GM18520 (cell line): ENCODE measurements at regions not wholly inside any gene's neighbourhood (a gene's known extent, or its start where the extent isn't known, plus 50 kb on each side); places are given as distances from the start of the nearest gene placed in this dataset.

Experiments used
- ATAC-seq: cut with Tn5 transposase; IDR thresholded peaks from one replicate; pipeline ENCODE4 v1.9.1; 2021; ENCODE audit not compliant: unreplicated experiment

DNA sequence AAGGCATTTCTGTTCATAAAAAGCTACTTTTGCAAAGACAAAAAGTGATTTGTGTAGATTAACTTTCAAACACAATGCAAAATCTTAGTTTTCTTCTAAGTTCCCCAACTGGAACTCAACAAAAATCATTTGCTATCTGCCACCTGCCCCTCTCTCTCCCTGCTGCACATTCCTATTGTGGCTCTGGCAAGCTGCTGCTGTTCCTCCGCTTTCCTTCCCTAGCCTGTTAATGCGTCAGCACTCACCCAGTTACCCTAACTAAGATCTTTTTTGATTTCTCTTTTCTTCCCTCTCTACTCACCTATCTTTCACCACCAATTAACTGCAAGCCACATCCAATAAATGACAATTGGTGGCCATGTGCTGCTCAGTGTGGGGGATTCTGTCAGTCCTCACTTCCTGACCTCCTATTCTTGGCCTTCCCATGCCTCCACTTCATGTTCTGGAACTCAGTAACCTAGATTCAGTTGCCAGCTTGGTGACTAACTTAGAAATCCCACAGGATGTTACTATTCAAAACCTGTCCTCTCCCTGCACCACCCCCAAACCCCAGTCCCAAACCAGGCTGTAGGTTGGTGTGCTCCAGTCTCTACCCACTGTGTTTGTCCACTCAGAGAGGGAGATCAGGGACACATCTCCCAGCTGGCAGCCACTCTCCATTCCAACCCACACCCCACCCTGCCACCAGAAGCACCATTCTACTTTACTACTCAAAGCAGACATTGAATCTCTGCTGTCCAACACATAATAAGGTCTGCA lies 140.2 kb upstream of the CTTNBP2 start:
- ATAC-seq, result no peak

DNA sequence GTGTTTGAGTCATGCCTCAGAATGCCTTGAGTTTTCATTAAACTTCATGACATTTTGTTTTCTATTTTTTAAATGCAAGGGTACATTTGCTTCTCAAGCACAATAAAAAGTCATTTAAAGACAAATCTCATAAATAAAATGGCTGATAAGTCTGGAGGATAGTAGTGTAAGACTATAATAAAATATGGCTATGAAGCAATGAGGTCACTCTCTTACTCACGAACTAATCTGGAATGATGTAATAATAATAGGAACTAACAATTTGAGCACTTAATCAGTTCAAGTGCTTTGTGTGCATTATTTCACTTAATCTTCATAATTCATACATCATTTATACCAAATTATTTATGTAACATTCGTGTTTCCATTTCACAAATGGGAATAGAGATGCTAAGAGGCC lies 149.3 kb upstream of the CTTNBP2 start:
- no peak for ATAC-seq

- no peak for ATAC-seq
Observed at GRCh38 chr7:118026791-118027190, 153.6 kb upstream of the CTTNBP2 start.

DNA sequence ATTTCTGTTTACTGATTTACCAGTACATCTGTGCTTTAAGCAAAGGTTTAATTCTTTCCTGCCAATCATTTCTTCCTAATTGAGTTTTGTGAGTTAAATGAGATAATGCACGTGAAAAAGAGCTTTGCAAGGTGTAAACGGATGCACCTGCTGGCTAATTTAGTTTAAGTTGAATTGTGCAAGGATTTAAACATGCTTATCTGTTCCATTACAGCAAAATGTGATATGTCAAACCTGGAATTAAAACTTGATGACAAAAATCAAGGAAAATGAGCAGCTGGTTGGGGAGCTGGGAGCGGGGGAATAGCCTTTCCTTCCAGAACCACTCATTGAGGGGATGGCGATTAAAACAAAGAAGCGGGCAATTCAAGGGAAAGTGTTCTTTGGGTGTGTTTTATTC lies 155.0 kb upstream of the CTTNBP2 start:
- no peak for ATAC-seq

DNA sequence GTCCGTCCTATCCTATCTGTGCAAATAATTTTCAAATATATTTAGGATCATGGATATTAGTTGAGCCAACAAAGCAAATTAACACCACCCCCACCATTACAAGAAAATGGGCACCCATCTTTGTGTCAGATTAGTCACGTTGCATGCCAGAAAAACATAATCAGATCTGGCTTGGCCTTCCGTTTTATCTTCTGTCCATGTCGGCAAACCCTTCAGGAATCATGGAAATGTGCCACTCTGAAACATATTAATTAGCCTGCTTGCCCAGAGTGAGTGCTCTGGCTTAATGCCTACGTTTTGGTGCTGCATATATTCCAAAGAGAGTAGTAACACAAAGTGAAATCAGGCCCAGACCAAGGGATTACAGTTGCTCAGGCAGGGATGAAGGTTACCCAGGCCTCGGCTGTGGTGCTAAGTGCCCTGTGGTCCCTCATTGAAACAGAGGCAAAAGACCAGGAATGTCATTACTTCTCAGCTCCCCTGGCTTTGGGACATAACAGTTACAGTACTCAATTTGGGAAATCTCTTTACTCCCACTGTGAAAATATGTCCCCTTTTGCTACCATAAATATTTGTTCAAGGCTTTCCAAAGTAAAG lies 154.0 kb upstream of the LSM8 start:
- ATAC-seq, result no peak

- ATAC-seq, result no peak
Observed at GRCh38 chr7:118033273-118033672, 150.7 kb upstream of the LSM8 start.

DNA sequence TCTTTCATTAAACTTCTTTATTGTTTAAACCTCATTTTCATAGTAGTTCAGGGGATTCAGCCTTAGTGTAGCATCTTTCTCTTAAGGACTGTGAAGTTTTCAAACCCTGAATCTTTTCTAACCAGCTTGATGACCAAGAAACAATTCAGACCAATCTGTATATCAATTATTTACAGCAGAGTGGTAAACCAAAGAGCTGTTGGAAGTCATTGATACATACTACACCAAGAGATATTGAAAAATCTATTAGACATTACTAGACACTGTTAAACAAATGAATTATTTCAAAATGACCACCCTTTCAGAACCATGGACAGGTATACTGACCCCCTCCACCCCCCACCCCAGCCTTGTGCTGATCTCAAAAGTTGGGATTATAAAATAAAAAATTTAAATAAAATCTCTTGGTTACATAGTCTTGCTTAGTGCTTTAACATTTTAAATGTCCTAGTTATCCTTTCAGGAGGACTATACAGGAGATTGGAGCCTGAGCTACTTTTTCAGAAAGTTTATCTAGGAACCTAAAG lies 143.9 kb upstream of the LSM8 start:
- ATAC-seq, result no peak

GRCh38 chr7:118040562-118040961 lies 143.4 kb upstream of the LSM8 start:
- ATAC-seq, result peak; percentile 46

- no peak for ATAC-seq
Observed at GRCh38 chr7:118041251-118041878, 142.6 kb upstream of the LSM8 start.

DNA sequence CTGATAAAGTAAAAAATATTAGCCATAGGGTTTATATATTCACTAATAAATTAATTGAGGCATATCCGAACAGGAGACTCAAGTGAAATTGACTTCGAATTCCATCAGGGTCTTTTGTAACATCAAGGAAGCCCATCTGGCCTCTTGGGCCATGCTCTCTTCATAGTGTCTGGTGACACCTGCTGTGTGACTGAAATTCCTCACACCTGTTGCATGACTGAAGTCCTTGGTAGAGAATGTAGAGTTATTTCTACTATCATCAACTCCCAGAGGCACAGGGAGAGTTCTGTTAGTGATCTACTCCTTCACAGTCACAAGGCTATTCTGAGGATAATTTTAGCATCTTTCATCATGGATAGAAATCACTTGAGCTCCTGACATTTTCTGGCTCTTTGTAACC lies 138.3 kb upstream of the LSM8 start:
- ATAC-seq, result no peak

DNA sequence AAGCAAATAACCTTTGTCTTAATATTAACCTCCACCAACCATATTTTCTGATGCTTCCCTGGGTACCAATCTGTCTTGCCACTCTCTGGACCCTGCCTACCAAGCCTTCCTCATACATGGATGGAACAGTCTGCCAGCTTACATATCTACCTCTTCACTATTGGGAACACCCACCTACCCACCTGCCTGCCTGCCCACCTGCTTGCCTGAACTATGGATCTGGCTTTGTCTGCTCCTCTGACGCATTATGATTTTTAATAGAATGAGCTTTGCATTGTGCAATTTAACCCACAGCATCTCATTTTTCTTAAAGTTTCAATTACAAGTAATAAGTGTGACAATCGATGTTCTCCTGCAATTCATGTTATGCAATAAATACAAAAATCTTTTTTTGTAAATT lies 137.9 kb upstream of the LSM8 start:
- no peak for ATAC-seq

DNA sequence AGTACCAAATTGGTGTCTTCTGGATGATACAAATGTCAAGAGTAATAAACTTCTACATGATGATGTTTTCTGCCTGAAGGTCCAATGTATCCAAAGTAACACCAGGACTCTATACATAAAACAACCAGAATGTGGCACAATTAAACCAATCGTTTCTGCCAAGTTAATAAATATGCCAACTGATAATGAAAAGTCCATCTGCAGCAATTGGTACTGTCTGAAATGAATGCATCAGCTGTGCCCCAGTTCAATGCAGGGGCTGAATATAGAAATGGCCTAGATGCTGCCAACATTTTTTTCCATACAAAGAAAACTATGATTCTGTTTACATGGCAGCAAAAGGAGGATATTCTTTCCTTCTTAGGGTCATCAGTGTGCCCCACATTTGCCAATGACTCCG lies 137.2 kb upstream of the LSM8 start:
- no peak for ATAC-seq

GRCh38 chr7:118052336-118052735 lies 131.6 kb upstream of the LSM8 start:
- ATAC-seq, result no peak

DNA sequence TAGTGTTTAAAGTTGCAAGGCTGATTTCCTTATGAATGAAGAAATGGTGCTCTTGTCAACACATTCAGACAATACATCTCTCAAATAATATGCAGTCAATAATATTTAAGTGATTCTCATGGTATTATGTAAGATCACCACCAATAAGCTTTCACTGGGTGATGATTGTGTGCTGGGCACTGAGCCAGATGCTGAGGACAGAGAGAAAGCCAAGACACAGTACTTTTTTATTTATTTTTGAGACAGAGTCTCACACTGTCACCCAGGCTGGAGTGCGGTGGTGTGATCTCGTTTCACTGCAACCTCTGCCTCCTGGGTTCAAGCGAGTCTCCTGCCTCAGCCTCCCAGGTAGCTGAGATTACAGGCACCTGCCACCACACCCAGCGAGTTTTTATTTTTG lies 130.6 kb upstream of the LSM8 start:
- ATAC-seq, result no peak

- ATAC-seq, result no peak
Observed at GRCh38 chr7:118054529-118054928, 129.4 kb upstream of the LSM8 start.

- ATAC-seq, result no peak
Observed at GRCh38 chr7:118055647-118056046, 128.3 kb upstream of the LSM8 start.

DNA sequence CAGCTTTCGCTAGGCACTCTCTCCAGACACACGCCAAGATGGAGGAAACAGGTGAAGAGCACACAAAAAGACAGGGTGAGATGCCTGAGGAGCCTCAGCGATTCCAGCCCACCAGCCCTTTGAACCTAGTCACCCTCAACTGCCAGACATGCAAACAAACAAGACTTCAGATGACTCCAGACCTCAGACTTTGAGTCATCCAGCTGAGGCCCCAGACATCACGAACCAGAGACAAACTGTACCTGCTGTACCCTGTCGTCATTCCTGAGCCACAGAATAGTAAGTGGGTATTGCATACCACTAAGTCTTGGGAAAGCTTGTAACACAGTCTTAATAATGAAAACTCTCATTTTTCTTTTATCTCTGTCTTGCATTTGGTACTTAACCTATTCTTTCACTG lies 126.6 kb upstream of the LSM8 start:
- ATAC-seq, result no peak

- ATAC-seq, result no peak
Observed at GRCh38 chr7:118059209-118059608, 124.8 kb upstream of the LSM8 start.

GRCh38 chr7:118060692-118061091 lies 123.3 kb upstream of the LSM8 start:
- no peak for ATAC-seq

GRCh38 chr7:118061386-118061785 lies 122.6 kb upstream of the LSM8 start:
- no peak for ATAC-seq

DNA sequence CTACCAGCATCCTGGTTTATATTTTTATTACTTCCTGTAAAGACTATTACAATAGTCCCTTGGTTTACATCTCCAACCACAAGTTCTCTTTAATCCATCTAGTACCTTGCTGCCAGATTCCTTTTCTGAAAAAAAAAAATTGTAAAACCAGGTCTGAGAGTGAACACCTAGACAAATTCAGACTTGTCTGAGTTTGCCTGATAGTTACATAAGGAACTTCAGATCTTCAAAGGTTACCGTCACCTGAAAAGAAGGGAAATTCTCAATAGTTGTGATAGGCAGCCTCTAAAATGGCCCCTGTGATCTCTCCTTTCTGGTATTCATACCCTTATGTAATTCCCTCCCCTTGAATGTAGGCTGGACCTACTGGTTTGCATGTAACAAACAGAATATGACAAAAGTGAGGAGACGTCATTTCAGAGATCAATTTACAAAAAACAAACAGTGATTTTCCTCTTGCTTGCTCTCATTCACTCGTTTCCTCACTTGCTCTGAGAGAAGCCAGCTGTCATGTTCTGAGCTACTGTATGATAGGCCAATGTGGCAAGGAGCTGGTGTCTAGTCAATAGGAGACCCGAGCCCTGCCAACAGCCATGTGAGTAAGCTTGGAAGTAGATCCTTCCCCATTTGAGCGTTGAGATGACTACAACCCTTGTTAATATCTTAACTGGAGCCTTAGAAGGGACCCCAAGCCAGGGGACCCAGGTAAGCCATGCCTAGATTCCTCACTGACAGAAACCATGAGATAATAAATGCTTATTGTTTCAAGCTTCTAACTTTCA lies 110.9 kb upstream of the LSM8 start:
- ATAC-seq, result no peak
